ENCODE measurements at regions not wholly inside any gene's neighbourhood (a gene's known extent, or its start where the extent isn't known, plus 50 kb on each side); places are given as distances from the start of the nearest gene placed in this dataset.

DNA sequence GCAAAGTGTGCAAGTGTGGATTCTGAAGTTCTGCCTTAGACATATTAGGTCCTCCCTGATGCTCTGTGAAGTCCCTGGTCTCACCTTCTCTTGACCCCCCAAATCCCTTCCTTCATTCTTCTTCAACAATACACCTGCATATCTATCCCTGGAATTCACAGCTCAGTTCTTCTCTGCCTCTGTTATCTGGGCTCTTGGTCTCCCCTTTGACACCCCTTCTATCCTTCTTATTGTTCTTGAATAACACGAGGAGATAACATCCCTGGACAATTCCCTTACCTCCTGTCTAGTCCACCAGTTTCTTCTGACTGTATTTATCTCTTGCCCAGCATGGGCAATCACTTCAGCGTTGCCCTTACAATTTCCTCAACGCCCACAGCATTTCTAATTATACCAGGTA is 104.8 kb upstream of the ATG10 start:
- Histone ChIP-seq H3K36me3 (no peaks in the 10 kb centered on the region), H3K27ac (no peak overlapping the region), H3K27me3 (replicated peaks; ENCODE audit: insufficient read depth) (no peaks in the 10 kb centered on the region), H3K4me1 (ENCODE audit: control insufficient read depth in 1 of 2, low read depth in 2 of 2) (no peaks in the 10 kb centered on the region), H3K9me3 (no peaks in the 10 kb centered on the region), H3K4me3 (no peak overlapping the region)
- TF ChIP-seq, protein P1, sequence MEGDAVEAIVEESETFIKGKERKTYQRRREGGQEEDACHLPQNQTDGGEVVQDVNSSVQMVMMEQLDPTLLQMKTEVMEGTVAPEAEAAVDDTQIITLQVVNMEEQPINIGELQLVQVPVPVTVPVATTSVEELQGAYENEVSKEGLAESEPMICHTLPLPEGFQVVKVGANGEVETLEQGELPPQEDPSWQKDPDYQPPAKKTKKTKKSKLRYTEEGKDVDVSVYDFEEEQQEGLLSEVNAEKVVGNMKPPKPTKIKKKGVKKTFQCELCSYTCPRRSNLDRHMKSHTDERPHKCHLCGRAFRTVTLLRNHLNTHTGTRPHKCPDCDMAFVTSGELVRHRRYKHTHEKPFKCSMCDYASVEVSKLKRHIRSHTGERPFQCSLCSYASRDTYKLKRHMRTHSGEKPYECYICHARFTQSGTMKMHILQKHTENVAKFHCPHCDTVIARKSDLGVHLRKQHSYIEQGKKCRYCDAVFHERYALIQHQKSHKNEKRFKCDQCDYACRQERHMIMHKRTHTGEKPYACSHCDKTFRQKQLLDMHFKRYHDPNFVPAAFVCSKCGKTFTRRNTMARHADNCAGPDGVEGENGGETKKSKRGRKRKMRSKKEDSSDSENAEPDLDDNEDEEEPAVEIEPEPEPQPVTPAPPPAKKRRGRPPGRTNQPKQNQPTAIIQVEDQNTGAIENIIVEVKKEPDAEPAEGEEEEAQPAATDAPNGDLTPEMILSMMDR (IDR thresholded peaks at IDR 0.05): no peak
- DNase-seq (ENCODE audit: low spot score): no peak
- no peak for ATAC-seq (ENCODE audit: insufficient number of reproducible peaks, low FRiP score, low read depth)

DNA sequence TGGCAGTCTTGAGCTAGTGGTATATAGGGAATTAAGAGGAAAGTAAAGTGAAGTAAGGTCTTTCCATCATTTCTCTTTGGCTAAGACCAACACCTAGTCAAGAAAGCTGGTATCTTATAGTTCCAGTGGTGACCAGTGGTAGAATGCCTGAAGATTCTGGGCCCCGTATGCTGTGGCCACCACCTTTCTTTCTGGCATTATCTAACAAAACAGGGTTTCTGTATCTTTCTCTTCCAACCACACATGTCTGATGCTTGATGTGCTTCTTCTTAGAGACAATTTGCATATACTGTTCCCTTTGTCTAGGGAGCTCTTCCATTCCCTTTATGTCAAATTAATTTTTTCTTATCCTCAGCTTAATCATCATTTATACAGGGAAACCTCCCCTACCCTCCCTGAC is 109.9 kb upstream of the SSBP2 start:
- H3K27ac ChIP-seq: no peak overlapping the region
- ATAC-seq (ENCODE audit: insufficient number of reproducible peaks, low FRiP score, low read depth): no peak
- no peaks in the 10 kb centered on the region for H3K27me3 ChIP-seq (replicated peaks; ENCODE audit: insufficient read depth)
- H3K4me1 ChIP-seq (ENCODE audit: control insufficient read depth in 1 of 2, low read depth in 2 of 2): peaks cover 10 to 25% of the 10 kb centered on the region in 2 donors
- H3K36me3 ChIP-seq: no peaks in the 10 kb centered on the region
- no peak overlapping the region for H3K4me3 ChIP-seq
- no peaks in the 10 kb centered on the region for H3K9me3 ChIP-seq
- no peak for DNase-seq (ENCODE audit: low spot score)
- TF ChIP-seq, protein P1 (IDR thresholded peaks at IDR 0.05): no peak

DNA sequence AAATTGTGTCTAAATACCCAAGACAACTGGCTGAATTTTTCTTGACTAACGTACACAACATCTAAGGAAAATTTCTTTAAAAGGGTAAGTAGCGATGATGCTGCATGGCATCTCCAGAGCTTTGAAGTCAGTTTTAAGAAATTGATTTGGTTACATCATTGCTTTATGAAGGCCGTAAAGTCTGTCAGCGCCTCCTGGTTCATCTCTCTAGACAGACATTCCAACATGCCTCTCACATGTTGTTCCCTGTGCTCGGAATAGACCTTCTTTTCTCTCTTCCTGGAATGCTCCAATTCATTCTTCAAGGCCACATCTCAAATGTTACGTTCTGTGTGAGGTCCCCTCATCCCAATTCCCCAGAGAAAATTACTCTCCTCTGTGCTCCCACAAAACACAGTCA is 108.7 kb upstream of the SSBP2 start:
- ATAC-seq (ENCODE audit: insufficient number of reproducible peaks, low FRiP score, low read depth) (no peak), DNase-seq (ENCODE audit: low spot score) (no peak)
- no peak overlapping the region for H3K4me3 ChIP-seq
- H3K27me3 ChIP-seq (replicated peaks; ENCODE audit: insufficient read depth): no peaks in the 10 kb centered on the region
- H3K4me1 ChIP-seq (ENCODE audit: control insufficient read depth in 1 of 2, low read depth in 2 of 2): peaks cover 13 to 37% of the 10 kb centered on the region in 2 donors
- no peaks in the 10 kb centered on the region for H3K36me3 ChIP-seq
- H3K27ac ChIP-seq: no peak overlapping the region
- TF ChIP-seq, protein P1 (IDR thresholded peaks at IDR 0.05): no peak
- H3K9me3 ChIP-seq: no peaks in the 10 kb centered on the region

DNA sequence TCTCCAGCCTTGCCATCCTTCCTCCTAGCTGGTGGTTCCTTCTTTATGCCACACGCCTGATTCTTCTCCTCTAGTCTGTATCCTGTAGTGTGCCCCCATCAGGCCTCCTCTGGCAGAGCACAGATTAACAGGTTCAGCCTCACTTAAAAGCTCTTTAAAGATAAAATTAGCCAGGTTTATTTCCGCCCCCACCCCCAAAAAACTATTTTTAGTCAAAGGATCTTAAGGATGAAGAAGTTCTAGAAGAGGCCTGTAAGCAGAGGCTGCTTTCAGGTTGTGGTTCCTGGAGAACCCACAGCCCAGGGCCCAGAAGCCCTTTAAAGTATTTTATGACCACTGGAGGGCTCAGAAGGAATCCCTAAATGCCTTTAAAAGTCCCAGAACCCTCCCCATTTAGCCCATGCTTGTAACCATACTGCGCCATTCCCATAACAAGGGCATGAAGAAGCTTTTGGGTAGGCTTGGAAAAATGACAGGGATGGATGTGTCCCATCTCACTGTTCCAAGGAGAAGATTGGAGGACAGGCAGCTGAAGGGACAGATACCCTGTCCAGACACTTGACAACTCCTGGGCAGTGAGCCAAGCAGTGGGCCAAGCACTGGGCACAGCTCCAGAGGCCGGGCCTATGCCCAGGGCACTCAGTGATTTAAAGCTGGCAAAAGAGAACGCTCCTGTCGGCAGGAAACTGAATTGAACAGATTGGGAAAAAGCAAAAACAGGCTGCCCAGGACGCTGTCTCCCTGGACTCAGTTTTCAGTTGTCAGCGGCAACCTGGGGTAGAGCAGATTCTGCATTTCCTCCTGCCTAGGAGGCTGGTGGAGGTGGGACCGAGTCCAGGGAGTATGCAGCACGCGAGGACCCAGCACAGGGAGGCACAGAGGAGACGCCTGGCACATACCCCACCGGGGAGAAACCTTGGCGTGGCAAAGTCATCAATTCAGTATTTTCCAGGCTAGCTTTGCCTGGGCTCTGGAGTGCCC is 106.3 kb upstream of the SSBP2 start:
- TF ChIP-seq, protein P1 (IDR thresholded peaks at IDR 0.05): peak; percentile 30
- no peaks in the 10 kb centered on the region for H3K9me3 ChIP-seq
- DNase-seq (ENCODE audit: low spot score): no peak
- peak; percentile 33 for ATAC-seq (ENCODE audit: insufficient number of reproducible peaks, low FRiP score, low read depth)
- no peaks in the 10 kb centered on the region for H3K36me3 ChIP-seq
- peak overlapping the region; percentile 84 to 94 for H3K27ac ChIP-seq
- no peaks in the 10 kb centered on the region for H3K27me3 ChIP-seq (replicated peaks; ENCODE audit: insufficient read depth)
- H3K4me3 ChIP-seq: peak overlapping the region; percentile 50
- peaks cover 20 to 61% of the 10 kb centered on the region in 2 donors for H3K4me1 ChIP-seq (ENCODE audit: control insufficient read depth in 1 of 2, low read depth in 2 of 2)

DNA sequence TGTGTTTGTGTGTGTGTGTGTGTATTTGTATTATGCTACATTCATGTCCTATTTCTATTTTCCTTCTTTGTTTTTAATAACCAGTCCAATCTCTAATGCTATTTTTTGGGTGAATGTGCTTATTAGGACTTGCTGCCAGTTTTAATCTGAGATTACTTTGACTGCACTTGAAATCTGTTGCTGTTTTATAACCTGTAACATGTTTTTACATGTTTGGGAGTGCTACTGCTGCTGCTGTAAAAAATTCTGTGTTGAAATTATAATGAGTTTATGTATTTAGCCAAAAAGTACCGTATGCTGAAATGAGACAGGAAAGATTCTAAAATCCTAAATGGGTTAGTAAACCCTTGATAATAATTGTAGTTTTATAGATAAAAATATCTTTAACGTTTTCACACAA is 104.7 kb upstream of the SSBP2 start:
- peak overlapping the region; percentile 84 to 94 for H3K27ac ChIP-seq
- peak overlapping the region; percentile 10 for H3K4me3 ChIP-seq
- TF ChIP-seq, protein P1 (IDR thresholded peaks at IDR 0.05): no peak

More for the DNA sequence above, 104.7 kb upstream of the SSBP2 start:
- H3K4me1 ChIP-seq (ENCODE audit: control insufficient read depth in 1 of 2, low read depth in 2 of 2): peaks cover 28 to 69% of the 10 kb centered on the region in 2 donors
- no peaks in the 10 kb centered on the region for H3K27me3 ChIP-seq (replicated peaks; ENCODE audit: insufficient read depth)
- ATAC-seq (ENCODE audit: insufficient number of reproducible peaks, low FRiP score, low read depth) (no peak), DNase-seq (ENCODE audit: low spot score) (no peak)
- no peaks in the 10 kb centered on the region for H3K9me3 ChIP-seq
- no peaks in the 10 kb centered on the region for H3K36me3 ChIP-seq
